Activated naive CD8-positive, alpha-beta T cell treated with anti-CD3 and anti-CD28 coated beads, Interleukin-2, amount 10 ng/mL, durations not matched to agents 7 days and 5 days (primary cell): ENCODE measurements at regions not wholly inside any gene's neighbourhood (a gene's known extent, or its start where the extent isn't known, plus 50 kb on each side); places are given as distances from the start of the nearest gene placed in this dataset.

Experiments used
- ATAC-seq: fragments of 150-1000 bp; cut with Tn5 transposase; one replicate; pipeline ENCODE4 v1.10.0; 2021; ENCODE audit warnings: low read depth, moderate library complexity
- POLR2A ChIA-PET: fragments of 350-600 bp; sonication (Branson Sonifier 250); formaldehyde crosslinking; loops from one replicate; lab custom pipeline; 2021; ENCODE audit warnings: antibody characterized with exemption; lab: Charles Lee
- DNase-seq: peaks from one replicate; pipeline ENCODE4 v3.0.0; 2021
- H3K27ac Mint-ChIP-seq: one replicate; pipeline ENCODE4 v1.8.0; 2022; ENCODE audit warnings: mild to moderate bottlenecking, mixed read lengths
- H3K27me3 Mint-ChIP-seq: one replicate; pipeline ENCODE4 v1.8.0; 2022; ENCODE audit warnings: mild to moderate bottlenecking, moderate library complexity, mixed read lengths
- H3K36me3 Mint-ChIP-seq: one replicate; pipeline ENCODE4 v1.8.0; 2021; ENCODE audit warnings: mild to moderate bottlenecking, mixed read lengths
- H3K4me1 Mint-ChIP-seq: one replicate; pipeline ENCODE4 v1.8.0; 2021; ENCODE audit warnings: mixed read lengths
- H3K4me3 Mint-ChIP-seq: one replicate; pipeline ENCODE4 v1.8.0; 2022; ENCODE audit warnings: mild to moderate bottlenecking, moderate library complexity, mixed read lengths
- H3K9me3 Mint-ChIP-seq: one replicate; pipeline ENCODE4 v1.8.0; 2021; ENCODE audit warnings: mixed read lengths

DNA sequence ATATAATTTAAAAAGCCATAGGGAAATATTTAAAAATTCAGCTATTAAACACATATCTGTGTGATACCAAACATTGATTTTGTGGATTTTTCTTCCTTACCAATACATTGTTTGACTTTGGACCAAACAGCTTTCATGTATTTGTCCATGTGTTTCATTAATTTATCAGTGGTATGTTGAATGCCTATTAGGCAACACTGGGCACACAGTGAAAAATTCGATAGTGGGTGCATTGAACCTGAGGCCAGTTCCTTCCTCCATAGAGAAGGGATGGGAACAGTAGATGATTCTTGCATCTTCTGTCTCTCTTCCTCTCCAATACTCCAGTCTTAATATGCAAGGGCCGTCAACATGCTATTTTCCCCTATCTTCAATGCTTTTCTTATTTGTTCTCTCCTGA lies 110.2 kb upstream of the NR3C1 start:
- H3K9me3 Mint-ChIP-seq, result peaks cover 8% of the 10 kb centered on the region
- POLR2A ChIA-PET, result no interaction called here
- no peaks in the 10 kb centered on the region for H3K4me1 Mint-ChIP-seq
- ATAC-seq (no peak), DNase-seq (no peak)
- no peak overlapping the region for H3K4me3 Mint-ChIP-seq
- no peak overlapping the region for H3K27ac Mint-ChIP-seq
- no peaks in the 10 kb centered on the region for H3K27me3 Mint-ChIP-seq
- H3K36me3 Mint-ChIP-seq, result no peaks in the 10 kb centered on the region

GRCh38 chr5:143511736-143512135 lies 108.2 kb upstream of the NR3C1 start:
- H3K36me3 Mint-ChIP-seq, result no peaks in the 10 kb centered on the region
- H3K27me3 Mint-ChIP-seq, result no peaks in the 10 kb centered on the region
- H3K4me3 Mint-ChIP-seq, result no peak overlapping the region
- ATAC-seq (no peak), DNase-seq (no peak)
- POLR2A ChIA-PET, result no interaction called here
- peaks cover 8% of the 10 kb centered on the region for H3K9me3 Mint-ChIP-seq
- no peaks in the 10 kb centered on the region for H3K4me1 Mint-ChIP-seq
- H3K27ac Mint-ChIP-seq, result no peak overlapping the region

- H3K4me1 Mint-ChIP-seq, result no peaks in the 10 kb centered on the region
- H3K27me3 Mint-ChIP-seq, result no peaks in the 10 kb centered on the region
- ATAC-seq (no peak), DNase-seq (no peak)
- POLR2A ChIA-PET, result no interaction called here
- H3K27ac Mint-ChIP-seq, result no peak overlapping the region
- H3K36me3 Mint-ChIP-seq, result peaks cover 2% of the 10 kb centered on the region
- H3K9me3 Mint-ChIP-seq, result peaks cover 11% of the 10 kb centered on the region
- no peak overlapping the region for H3K4me3 Mint-ChIP-seq
These were observed 106.3 kb upstream of the NR3C1 start for GRCh38 chr5:143509758-143510221.

GRCh38 chr5:143506836-143507552 lies 103.5 kb upstream of the NR3C1 start:
- Mint-ChIP-seq H3K4me1 (no peaks in the 10 kb centered on the region), H3K36me3 (peaks cover 2% of the 10 kb centered on the region), H3K9me3 (peaks cover 4% of the 10 kb centered on the region), H3K27me3 (no peaks in the 10 kb centered on the region), H3K4me3 (no peak overlapping the region), H3K27ac (no peak overlapping the region)
- ATAC-seq (no peak), DNase-seq (no peak)
- POLR2A ChIA-PET, result no interaction called here

- H3K27ac Mint-ChIP-seq, result no peak overlapping the region
- ATAC-seq (no peak), DNase-seq (no peak)
- POLR2A ChIA-PET, result no interaction called here
- no peaks in the 10 kb centered on the region for H3K4me1 Mint-ChIP-seq
- H3K27me3 Mint-ChIP-seq, result no peaks in the 10 kb centered on the region
- H3K9me3 Mint-ChIP-seq, result peaks cover 4% of the 10 kb centered on the region
- peaks cover 2% of the 10 kb centered on the region for H3K36me3 Mint-ChIP-seq
- H3K4me3 Mint-ChIP-seq, result no peak overlapping the region
These were observed 102.4 kb upstream of the NR3C1 start for GRCh38 chr5:143505934-143506333.

DNA sequence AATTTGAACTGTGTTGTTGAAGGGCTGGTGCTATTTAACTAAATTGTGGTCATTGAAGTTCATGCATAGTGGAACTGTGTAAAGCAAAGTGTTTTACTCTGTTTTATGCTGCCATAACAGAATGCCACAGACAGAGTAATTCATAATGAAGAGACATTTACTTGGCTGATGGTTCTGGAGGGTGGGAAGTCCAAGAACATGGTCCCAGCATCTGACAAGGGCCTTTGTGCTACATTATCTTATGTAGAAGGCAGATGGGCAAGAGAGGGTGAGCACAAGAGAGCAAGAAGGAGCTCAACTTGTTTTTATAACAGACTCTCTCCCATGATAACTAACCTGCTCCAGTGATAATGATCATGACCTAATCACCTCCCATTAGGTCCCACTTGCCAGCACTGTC lies 101.9 kb upstream of the NR3C1 start:
- POLR2A ChIA-PET, result no interaction called here
- no peak for ATAC-seq
- Mint-ChIP-seq H3K36me3 (peaks cover 2% of the 10 kb centered on the region), H3K9me3 (peaks cover 4% of the 10 kb centered on the region), H3K27me3 (no peaks in the 10 kb centered on the region), H3K4me3 (no peak overlapping the region), H3K27ac (no peak overlapping the region), H3K4me1 (no peaks in the 10 kb centered on the region)
- no peak for DNase-seq

- POLR2A ChIA-PET, result no interaction called here
- Mint-ChIP-seq H3K36me3 (peaks cover 2% of the 10 kb centered on the region), H3K4me3 (no peak overlapping the region), H3K4me1 (no peaks in the 10 kb centered on the region), H3K9me3 (peaks cover 4% of the 10 kb centered on the region), H3K27me3 (peaks cover 3% of the 10 kb centered on the region), H3K27ac (no peak overlapping the region)
- ATAC-seq (no peak), DNase-seq (no peak)
These were observed 98.0 kb upstream of the NR3C1 start for GRCh38 chr5:143501310-143502044.

- H3K27ac Mint-ChIP-seq, result no peak overlapping the region
These were observed 96.1 kb upstream of the NR3C1 start for GRCh38 chr5:143499480-143500114.

GRCh38 chr5:143498821-143499220 lies 95.3 kb upstream of the NR3C1 start:
- Mint-ChIP-seq H3K27ac (no peak overlapping the region), H3K4me3 (no peak overlapping the region), H3K27me3 (peaks cover 3% of the 10 kb centered on the region), H3K4me1 (no peaks in the 10 kb centered on the region), H3K9me3 (no peaks in the 10 kb centered on the region), H3K36me3 (no peaks in the 10 kb centered on the region)
- ATAC-seq, result no peak
- POLR2A ChIA-PET, result no interaction called here
- no peak for DNase-seq

More at GRCh38 chr5:143499480-143500114, 96.1 kb upstream of the NR3C1 start:
- Mint-ChIP-seq H3K4me1 (no peaks in the 10 kb centered on the region), H3K36me3 (no peaks in the 10 kb centered on the region), H3K27me3 (peaks cover 3% of the 10 kb centered on the region), H3K4me3 (no peak overlapping the region), H3K9me3 (no peaks in the 10 kb centered on the region)
- DNase-seq (no peak), ATAC-seq (no peak)
- POLR2A ChIA-PET, result no interaction called here

- Mint-ChIP-seq H3K27me3 (peaks cover 3% of the 10 kb centered on the region), H3K9me3 (no peaks in the 10 kb centered on the region), H3K36me3 (no peaks in the 10 kb centered on the region), H3K27ac (no peak overlapping the region), H3K4me3 (no peak overlapping the region), H3K4me1 (no peaks in the 10 kb centered on the region)
- DNase-seq, result no peak
- ATAC-seq, result no peak
- POLR2A ChIA-PET, result no interaction called here
These were observed 94.3 kb upstream of the NR3C1 start for GRCh38 chr5:143497749-143498148.

DNA sequence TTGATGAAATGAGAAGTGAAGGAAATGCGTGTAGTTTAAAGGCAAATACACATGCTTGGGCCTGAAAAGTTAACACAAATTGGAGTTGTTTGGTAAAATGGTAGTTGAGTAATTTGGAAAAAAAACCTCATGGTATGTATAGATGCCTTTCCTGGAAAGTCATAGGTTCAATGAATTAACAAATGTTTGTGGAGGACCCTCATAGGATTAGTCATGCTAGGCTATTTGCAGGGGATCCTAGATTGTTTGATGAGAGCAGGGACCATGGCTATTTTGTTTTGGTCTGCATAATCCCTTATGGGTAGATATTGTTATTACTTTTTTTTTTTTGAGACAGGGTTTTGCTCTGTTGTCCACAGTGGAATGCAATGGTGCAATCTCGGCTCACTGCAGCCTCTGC lies 93.5 kb upstream of the NR3C1 start:
- no peak overlapping the region for H3K4me3 Mint-ChIP-seq
- H3K36me3 Mint-ChIP-seq, result no peaks in the 10 kb centered on the region
- H3K27ac Mint-ChIP-seq, result no peak overlapping the region
- peaks cover 3% of the 10 kb centered on the region for H3K27me3 Mint-ChIP-seq
- no peaks in the 10 kb centered on the region for H3K9me3 Mint-ChIP-seq
- no peak for DNase-seq
- H3K4me1 Mint-ChIP-seq, result no peaks in the 10 kb centered on the region
- ATAC-seq, result no peak
- POLR2A ChIA-PET, result no interaction called here

DNA sequence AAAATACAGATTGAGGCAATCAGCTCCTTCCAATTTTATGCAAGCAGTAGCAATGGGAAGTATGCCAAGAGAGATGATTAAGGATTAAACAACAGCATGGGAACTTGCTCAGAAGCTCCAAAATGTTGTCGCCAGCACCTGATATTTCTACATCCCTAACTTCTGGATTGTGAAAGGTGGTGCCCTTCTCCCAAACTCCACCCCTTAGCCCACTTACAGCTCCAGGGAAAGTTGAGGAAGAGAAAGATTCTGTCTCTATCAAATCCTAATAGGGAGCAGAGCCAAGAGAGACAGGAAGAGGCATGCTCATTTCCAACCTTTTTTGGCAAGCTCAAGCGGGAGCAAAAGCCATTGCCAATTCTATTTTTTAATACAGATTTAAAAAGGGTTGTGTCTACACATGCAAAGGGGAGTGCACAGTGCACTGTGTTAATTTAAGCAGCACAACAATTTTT lies 92.4 kb upstream of the NR3C1 start:
- POLR2A ChIA-PET, result no interaction called here
- Mint-ChIP-seq H3K27ac (no peak overlapping the region), H3K27me3 (peaks cover 3% of the 10 kb centered on the region), H3K36me3 (no peaks in the 10 kb centered on the region), H3K4me3 (no peak overlapping the region), H3K9me3 (no peaks in the 10 kb centered on the region), H3K4me1 (no peaks in the 10 kb centered on the region)
- DNase-seq (no peak), ATAC-seq (no peak)

GRCh38 chr5:143495110-143495509 lies 91.6 kb upstream of the NR3C1 start:
- Mint-ChIP-seq H3K4me1 (no peaks in the 10 kb centered on the region), H3K36me3 (no peaks in the 10 kb centered on the region), H3K27me3 (peaks cover 3% of the 10 kb centered on the region), H3K4me3 (no peak overlapping the region), H3K27ac (no peak overlapping the region), H3K9me3 (no peaks in the 10 kb centered on the region)
- POLR2A ChIA-PET, result no interaction called here
- no peak for DNase-seq
- no peak for ATAC-seq

DNA sequence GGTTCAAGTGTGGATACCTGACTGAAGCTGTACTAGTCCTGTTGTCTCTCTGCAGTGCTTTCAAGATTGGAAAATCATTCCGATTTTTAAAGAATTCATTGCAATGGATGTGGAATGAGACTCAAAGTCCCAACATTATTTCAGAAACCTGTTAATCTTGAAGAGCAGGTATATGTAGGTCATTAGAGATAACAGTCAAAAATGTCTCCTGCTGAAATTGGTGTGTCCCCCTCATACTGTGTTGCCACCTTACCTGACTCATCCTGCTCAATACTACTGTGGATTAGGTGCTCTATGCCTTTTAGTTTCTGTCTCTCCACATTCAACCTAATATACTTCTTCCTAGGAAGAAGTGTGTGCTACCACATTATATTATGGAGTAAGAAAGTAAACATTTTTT lies 91.1 kb upstream of the NR3C1 start:
- Mint-ChIP-seq H3K9me3 (no peaks in the 10 kb centered on the region), H3K27ac (no peak overlapping the region), H3K27me3 (peaks cover 3% of the 10 kb centered on the region), H3K4me1 (no peaks in the 10 kb centered on the region), H3K36me3 (no peaks in the 10 kb centered on the region), H3K4me3 (no peak overlapping the region)
- no peak for ATAC-seq
- POLR2A ChIA-PET, result no interaction called here
- DNase-seq, result no peak
